IgD-negative memory B cell (primary cell): ENCODE measurements at regions not wholly inside any gene's neighbourhood (a gene's known extent, or its start where the extent isn't known, plus 50 kb on each side); places are given as distances from the start of the nearest gene placed in this dataset.

Source experiments
- H3K27ac Mint-ChIP-seq, 3 donors: one replicate each; pipeline ENCODE4 v1.8.0; 2020 to 2022; ENCODE audit warnings: mild to moderate bottlenecking in 3 of 3, mixed read lengths in 3 of 3, moderate library complexity in 1 of 3
- H3K27me3 Mint-ChIP-seq: one replicate; pipeline ENCODE4 v1.8.0; 2021; ENCODE audit warnings: mixed read lengths
- H3K36me3 Mint-ChIP-seq: one replicate; pipeline ENCODE4 v1.8.0; 2020; ENCODE audit warnings: mild to moderate bottlenecking, mixed read lengths
- H3K4me1 Mint-ChIP-seq, 3 donors: one replicate each; pipeline ENCODE4 v1.8.0; 2020 to 2022; ENCODE audit warnings: mixed read lengths in 3 of 3, mild to moderate bottlenecking in 1 of 3
- H3K4me3 Mint-ChIP-seq, 4 donors: one replicate each; pipeline ENCODE4 v1.8.0; 2020 to 2022; ENCODE audit warnings: mild to moderate bottlenecking in 4 of 4, mixed read lengths in 4 of 4, moderate library complexity in 3 of 4
- H3K9me3 Mint-ChIP-seq, 3 donors: one replicate each; pipeline ENCODE4 v1.8.0; 2020 to 2021; ENCODE audit warnings: mixed read lengths in 3 of 3, mild to moderate bottlenecking in 1 of 3

DNA sequence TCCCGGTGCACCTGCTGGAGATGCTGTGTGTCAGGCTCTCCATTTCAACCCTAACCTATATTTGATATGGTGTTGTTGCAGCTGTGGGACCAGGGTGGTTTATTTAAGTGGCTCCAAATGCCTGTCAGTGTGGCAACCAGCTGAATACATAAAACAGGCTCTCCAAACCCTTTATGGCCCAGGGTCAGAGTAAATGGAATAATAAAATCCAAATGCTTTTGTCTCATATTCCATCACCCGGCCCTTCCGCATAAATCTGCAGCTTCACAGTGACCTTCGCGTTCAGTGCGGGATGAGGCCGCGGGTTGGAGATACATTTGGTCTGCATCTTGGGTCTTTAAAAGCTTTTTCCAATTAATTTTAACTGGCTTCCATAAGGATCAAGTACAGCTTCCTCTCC is 382.1 kb upstream of the NR2F2 start:
- peaks cover 0 to 7% (median 1%) of the 10 kb centered on the region in 3 donors for H3K9me3 Mint-ChIP-seq
- H3K27ac Mint-ChIP-seq: no peak overlapping the region
- H3K27me3 Mint-ChIP-seq: no peaks in the 10 kb centered on the region
- no peaks in the 10 kb centered on the region for H3K4me1 Mint-ChIP-seq
- H3K36me3 Mint-ChIP-seq: peaks cover 3% of the 10 kb centered on the region
- H3K4me3 Mint-ChIP-seq: no peak overlapping the region

DNA sequence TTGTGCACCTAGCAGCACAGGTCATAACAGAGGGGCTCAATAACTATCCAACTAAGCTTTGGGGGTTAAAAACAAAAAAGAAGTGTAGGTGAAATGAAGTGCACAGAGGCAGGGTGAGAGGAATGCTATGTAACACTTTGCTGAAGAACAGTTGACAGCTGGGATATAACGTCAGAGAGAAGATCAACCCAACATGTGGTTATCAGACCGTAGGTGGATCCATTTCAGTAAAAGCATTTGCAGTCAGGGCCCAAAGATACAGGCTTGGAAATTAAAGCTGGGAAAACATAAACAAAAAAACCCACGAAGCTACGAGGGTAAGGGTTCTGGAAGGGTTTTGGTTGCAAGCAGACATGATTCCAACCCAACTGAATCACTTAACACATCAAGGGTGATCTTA is 377.5 kb upstream of the NR2F2 start:
- no peak overlapping the region for H3K4me3 Mint-ChIP-seq
- no peaks in the 10 kb centered on the region for H3K4me1 Mint-ChIP-seq
- H3K36me3 Mint-ChIP-seq: peaks cover 3% of the 10 kb centered on the region
- no peaks in the 10 kb centered on the region for H3K27me3 Mint-ChIP-seq
- H3K9me3 Mint-ChIP-seq: peaks cover 1 to 14% (median 4%) of the 10 kb centered on the region in 3 donors
- peak overlapping the region in 1 of 3 donors; percentile 36 for H3K27ac Mint-ChIP-seq

DNA sequence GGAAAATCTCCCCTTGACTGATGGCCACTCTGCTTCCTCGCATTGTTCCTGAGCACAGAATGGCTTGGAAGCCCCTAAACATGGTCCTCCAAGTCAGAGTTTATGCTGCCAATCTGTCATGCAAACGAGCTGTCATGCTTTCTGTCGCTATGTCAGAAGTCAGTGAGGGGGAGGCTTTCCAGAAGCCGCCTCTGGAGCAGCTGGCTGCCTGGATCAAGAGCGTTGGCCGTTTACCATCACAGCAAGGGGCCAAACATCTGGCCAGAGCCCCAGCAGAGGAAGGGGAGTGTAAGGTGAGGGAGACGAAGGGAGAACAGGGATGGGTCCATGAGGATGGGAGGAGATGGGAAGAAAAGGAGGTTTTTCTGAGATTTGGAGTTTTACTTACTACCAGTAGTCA is 372.6 kb upstream of the NR2F2 start:
- Mint-ChIP-seq H3K4me1 (no peaks in the 10 kb centered on the region), H3K9me3 (peaks cover 4 to 25% (median 6%) of the 10 kb centered on the region in 3 donors), H3K27me3 (no peaks in the 10 kb centered on the region), H3K4me3 (no peak overlapping the region), H3K36me3 (no peaks in the 10 kb centered on the region), H3K27ac (no peak overlapping the region)

DNA sequence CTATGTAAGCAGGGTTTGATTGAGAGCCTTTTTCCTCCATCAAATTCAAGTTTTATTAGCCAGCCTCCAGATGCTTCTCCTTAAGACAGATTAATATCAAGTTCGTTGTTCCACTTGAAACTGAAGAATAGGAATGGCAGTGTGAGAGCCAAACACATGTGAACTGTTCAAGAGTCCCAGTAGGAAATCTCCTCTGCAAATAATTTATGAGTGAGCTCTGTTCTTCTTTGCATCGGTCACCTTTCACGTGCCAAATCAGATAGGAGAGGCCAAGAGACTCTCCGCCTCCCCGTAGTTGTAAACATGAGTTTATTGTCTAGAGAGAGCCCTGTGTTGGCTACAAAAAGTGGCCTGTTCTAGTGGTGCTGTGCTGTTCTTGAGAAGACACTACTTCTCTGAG is 372.1 kb upstream of the NR2F2 start:
- Mint-ChIP-seq H3K4me3 (no peak overlapping the region), H3K9me3 (peaks cover 4 to 26% (median 6%) of the 10 kb centered on the region in 3 donors), H3K27ac (peak overlapping the region in 1 of 3 donors; percentile 9)

DNA sequence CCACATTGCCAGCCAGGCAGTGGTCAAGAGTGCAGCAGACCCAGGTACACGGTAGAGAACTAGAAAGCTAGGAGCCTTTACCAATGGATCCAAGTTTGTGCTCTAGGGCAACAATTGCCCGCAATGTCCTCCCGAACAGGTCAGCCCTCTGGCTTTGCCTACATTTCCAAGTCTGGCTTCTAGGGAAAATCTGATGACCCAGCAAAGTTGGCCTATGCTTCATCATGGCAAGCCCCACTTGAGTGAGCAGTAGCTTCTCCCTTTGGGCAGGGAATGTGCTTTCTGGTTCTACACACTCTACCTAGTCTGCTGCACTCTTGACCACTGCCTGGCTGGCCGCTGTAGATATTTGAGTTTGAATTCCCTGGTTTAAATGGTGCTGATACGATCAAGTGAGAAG is 361.6 kb upstream of the NR2F2 start:
- H3K9me3 Mint-ChIP-seq: peaks cover 0 to 7% (median 3%) of the 10 kb centered on the region in 3 donors
- peaks cover 0 to 6% (median 0%) of the 10 kb centered on the region in 3 donors for H3K4me1 Mint-ChIP-seq
- no peak overlapping the region for H3K4me3 Mint-ChIP-seq
- peaks cover 1% of the 10 kb centered on the region for H3K36me3 Mint-ChIP-seq
- H3K27me3 Mint-ChIP-seq: peaks cover 10% of the 10 kb centered on the region
- no peak overlapping the region for H3K27ac Mint-ChIP-seq

More for the DNA sequence above, 372.1 kb upstream of the NR2F2 start:
- H3K4me1 Mint-ChIP-seq: no peaks in the 10 kb centered on the region
- H3K27me3 Mint-ChIP-seq: no peaks in the 10 kb centered on the region
- H3K36me3 Mint-ChIP-seq: no peaks in the 10 kb centered on the region

DNA sequence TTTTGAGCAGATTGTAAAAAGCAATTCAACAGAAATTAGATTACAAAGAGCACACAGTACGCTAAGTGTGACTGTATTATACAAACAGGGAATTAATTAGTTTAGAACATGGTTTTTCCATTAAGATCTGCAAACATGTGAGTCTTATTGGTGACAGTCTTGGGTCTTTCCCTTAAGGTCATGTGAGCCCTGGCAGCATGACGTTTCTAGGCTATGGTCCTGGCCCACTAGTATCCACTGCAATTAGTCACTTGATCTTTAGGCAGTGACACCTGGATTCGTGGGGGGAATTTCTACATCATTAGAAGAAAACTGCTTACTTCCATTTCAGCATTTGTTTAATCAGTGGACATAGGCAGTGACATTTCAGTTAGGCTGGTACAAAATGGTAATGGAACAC is 360.2 kb upstream of the NR2F2 start:
- peaks cover 0 to 10% (median 6%) of the 10 kb centered on the region in 3 donors for H3K9me3 Mint-ChIP-seq
- H3K27me3 Mint-ChIP-seq: peaks cover 13% of the 10 kb centered on the region
- H3K4me1 Mint-ChIP-seq: peaks cover 0 to 12% (median 0%) of the 10 kb centered on the region in 3 donors
- H3K4me3 Mint-ChIP-seq: no peak overlapping the region
- H3K27ac Mint-ChIP-seq: no peak overlapping the region
- peaks cover 1% of the 10 kb centered on the region for H3K36me3 Mint-ChIP-seq

DNA sequence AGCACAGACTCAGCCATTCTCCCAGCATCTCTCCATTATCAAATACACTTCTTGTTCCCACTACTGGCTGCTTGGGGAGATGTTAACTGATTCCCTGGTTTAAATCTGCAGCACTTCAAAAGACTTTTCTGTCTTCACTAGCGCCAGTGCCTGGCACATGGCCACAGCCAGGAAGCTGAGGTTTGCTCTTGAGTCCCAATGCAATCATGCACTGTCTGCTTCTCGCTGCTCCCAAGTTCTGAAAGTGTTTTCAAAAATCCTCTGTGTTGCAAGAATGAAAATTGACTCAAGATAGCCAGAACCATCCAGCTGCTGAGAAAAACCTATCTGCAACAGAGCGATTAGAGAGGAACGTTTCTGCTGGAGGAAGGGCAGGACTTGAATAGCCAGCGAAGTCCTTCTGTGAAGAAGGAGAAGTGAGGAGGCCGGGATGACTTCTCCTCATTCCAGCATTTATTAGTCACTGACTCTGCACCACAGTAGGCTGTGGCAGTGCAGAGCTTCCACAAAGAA is 358.4 kb upstream of the NR2F2 start:
- Mint-ChIP-seq H3K4me3 (peak overlapping the region in 1 of 4 donors; percentile 19), H3K4me1 (peaks cover 0 to 15% (median 0%) of the 10 kb centered on the region in 3 donors), H3K36me3 (no peaks in the 10 kb centered on the region), H3K9me3 (peaks cover 0 to 12% (median 8%) of the 10 kb centered on the region in 3 donors), H3K27ac (no peak overlapping the region), H3K27me3 (peaks cover 13% of the 10 kb centered on the region)

DNA sequence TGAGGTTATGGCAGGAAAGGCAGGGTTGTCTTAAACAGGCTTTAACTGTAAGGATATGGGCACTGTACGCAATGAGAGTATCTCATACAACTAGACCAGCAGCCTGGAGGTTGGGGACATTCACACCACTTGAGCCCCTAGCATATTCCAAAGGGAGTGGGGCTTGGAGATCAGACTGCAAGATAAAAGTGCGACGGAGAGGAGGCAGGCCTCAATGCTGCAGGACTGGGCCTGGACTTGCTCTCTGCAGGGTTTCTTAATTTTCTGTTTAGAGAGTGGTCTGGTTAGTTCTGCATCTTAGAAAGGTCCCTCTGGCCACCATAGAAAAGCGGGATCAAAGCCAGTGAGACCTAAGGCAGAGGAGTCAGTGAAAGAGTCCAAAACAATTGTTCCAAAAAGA is 357.7 kb upstream of the NR2F2 start:
- H3K4me1 Mint-ChIP-seq: peaks cover 0 to 15% (median 0%) of the 10 kb centered on the region in 3 donors
- no peaks in the 10 kb centered on the region for H3K36me3 Mint-ChIP-seq
- H3K27ac Mint-ChIP-seq: no peak overlapping the region
- H3K27me3 Mint-ChIP-seq: peaks cover 13% of the 10 kb centered on the region
- no peak overlapping the region for H3K4me3 Mint-ChIP-seq
- H3K9me3 Mint-ChIP-seq: peaks cover 0 to 12% (median 8%) of the 10 kb centered on the region in 3 donors

DNA sequence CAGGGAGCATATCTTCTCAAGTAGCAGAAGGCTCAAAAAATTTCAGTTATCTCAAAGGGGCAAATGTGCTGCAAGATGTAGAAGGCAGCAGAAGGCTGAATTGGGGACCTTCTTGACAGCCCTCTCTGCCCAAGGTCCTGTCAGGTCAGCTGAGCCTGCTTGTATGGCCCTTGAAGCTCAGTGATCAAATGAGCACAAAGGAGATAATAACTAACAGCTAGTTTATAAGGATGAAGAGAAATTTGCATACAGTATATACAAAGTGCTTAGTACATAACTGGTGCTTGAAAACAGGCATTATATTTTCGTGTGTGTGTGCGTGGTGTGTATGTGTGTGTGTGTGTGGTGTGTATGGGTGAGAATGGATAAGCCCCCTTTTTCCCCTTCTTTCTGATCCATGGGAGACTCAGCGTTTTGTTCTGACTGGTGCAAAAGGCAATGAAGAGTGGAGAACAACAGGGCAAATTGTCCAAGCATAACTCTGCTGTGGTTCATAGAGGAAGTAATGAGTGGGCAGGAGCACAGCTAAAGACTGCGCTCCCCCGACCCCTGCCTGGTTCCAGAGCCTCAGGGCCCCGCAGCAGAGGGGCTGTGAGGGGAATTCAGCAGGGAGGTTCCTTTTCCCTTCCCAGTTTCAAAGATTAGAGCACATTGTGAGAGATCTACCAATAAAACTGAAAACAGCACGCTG is 356.8 kb upstream of the NR2F2 start:
- Mint-ChIP-seq H3K9me3 (peaks cover 0 to 12% (median 8%) of the 10 kb centered on the region in 3 donors), H3K4me3 (no peak overlapping the region), H3K27ac (peak overlapping the region in 1 of 3 donors; percentile 40), H3K27me3 (peaks cover 13% of the 10 kb centered on the region), H3K36me3 (no peaks in the 10 kb centered on the region), H3K4me1 (peaks cover 0 to 15% (median 0%) of the 10 kb centered on the region in 3 donors)

DNA sequence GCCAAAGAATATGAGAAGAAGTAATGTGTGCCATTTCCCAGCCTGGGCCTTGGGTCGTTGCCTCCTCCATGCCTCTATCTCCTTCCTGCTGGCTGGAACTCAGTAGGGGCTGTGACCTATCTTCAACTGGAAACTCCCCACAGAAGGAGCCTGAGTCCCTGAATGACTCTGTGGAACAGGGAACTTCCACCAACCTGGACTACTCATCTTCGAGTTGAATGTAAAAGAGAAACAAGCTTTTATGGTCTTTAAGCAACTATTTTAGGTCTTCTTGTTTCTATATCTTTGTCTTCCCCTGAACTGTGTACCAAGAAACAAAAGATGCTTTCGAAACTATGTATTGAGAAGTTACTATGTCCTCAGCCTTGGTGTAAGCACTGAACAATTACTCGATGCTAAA is 355.3 kb upstream of the NR2F2 start:
- H3K27me3 Mint-ChIP-seq: peaks cover 13% of the 10 kb centered on the region
- H3K4me3 Mint-ChIP-seq: no peak overlapping the region
- H3K9me3 Mint-ChIP-seq: peaks cover 0 to 13% (median 11%) of the 10 kb centered on the region in 3 donors
- H3K27ac Mint-ChIP-seq: no peak overlapping the region
- no peaks in the 10 kb centered on the region for H3K36me3 Mint-ChIP-seq
- H3K4me1 Mint-ChIP-seq: peaks cover 0 to 15% (median 0%) of the 10 kb centered on the region in 3 donors

DNA sequence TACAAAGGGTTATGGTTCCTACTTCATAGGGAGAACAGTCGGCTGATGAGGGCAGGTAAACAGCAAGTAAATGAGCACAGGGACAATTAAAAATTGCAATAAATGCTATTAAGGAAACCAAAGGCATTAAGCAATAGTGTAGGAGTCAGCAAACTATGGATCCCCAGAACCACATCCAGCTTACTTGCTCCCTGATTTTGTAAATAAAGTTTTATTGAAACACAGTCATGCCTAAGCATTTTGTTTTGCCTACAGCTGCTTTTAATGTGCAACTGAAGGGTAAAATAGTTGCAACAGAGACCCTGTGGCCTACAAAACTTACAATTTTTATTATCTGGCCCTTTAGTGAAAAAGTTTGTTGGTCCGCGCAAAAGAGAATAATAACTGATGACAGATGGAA is 351.2 kb upstream of the NR2F2 start:
- H3K4me1 Mint-ChIP-seq: peaks cover 0 to 6% (median 0%) of the 10 kb centered on the region in 3 donors
- H3K36me3 Mint-ChIP-seq: no peaks in the 10 kb centered on the region
- peaks cover 2 to 11% (median 8%) of the 10 kb centered on the region in 3 donors for H3K9me3 Mint-ChIP-seq
- H3K27me3 Mint-ChIP-seq: peaks cover 3% of the 10 kb centered on the region
- no peak overlapping the region for H3K27ac Mint-ChIP-seq
- no peak overlapping the region for H3K4me3 Mint-ChIP-seq

DNA sequence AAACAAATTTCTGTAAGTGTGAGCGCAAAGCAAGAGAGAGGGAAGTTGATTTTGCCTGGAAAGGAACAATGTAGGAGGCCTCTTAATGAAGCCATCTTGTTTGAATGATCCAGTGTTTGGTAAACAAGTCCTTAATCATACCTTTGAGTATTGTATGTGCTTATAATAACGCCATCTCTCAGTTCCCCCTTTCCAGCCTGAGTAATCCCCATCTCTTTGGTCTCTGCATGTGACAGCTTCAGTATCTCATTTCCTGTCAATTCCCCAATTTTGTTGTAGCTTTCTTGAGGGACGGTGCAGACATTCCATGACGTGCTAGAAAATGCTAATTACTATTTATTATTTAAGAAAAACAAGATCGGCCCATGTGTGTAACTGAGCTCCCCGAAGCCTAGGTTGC is 349.3 kb upstream of the NR2F2 start:
- Mint-ChIP-seq H3K9me3 (peaks cover 2 to 6% (median 4%) of the 10 kb centered on the region in 3 donors), H3K4me1 (no peaks in the 10 kb centered on the region), H3K27me3 (no peaks in the 10 kb centered on the region)

DNA sequence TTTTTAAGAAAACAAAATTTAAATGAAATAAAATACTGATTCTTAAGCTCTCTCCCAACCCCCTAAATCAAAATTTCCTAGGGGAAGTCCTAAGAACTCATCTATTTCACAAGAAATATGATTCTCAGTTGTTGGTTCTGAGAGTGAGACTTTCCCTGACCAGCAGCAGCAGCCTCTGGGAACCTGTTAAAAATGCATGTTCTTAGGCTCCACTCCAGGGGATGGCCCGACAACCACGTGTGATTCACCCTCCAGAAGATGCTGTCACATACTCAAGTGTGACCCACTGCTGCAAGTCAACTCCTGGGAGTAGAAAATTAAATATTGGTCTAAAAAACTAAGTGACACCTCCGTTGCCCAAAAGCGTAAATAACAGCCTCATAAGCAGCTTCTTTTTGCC is 343.2 kb upstream of the NR2F2 start:
- H3K36me3 Mint-ChIP-seq: peaks cover 3% of the 10 kb centered on the region
- H3K4me3 Mint-ChIP-seq: no peak overlapping the region
- H3K4me1 Mint-ChIP-seq: peaks cover 0 to 2% (median 0%) of the 10 kb centered on the region in 3 donors
- no peaks in the 10 kb centered on the region for H3K27me3 Mint-ChIP-seq
- peaks cover 0 to 1% (median 0%) of the 10 kb centered on the region in 3 donors for H3K9me3 Mint-ChIP-seq
- H3K27ac Mint-ChIP-seq: no peak overlapping the region

More for the DNA sequence above, 349.3 kb upstream of the NR2F2 start:
- no peak overlapping the region for H3K27ac Mint-ChIP-seq
- H3K4me3 Mint-ChIP-seq: no peak overlapping the region
- no peaks in the 10 kb centered on the region for H3K36me3 Mint-ChIP-seq

DNA sequence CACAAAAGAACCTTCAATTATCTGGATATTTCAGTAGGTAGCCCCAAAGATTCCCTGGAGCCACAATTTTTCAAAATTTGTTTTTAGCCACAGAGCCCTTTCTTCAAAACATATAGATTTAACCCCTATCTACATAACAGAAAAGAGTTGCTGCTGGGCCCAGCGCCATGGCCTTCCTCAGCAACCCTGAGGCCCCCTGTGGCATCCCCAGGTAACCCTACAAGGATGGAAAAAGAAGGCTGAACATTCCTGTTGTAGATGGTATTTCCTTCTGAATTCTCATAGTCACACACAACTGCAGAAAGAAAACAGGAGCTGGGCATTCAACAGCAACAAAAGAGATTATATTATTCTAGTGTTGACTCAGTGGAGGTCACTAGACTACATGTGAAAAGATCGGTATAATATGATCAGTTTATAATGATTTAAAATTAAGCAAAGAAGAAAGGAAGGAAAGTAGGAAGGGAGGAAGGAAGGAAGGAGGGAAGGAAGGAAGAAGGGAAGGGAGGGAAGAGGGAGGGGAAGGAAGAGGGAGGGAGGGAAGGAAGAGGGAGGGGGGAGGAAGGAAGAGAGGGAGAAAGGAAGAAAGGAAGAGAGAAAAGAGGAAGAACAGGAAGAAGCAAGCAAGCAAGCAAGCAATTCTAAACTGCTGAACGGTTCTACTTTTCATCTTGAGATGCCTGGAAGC is 342.5 kb upstream of the NR2F2 start:
- Mint-ChIP-seq H3K27ac (no peak overlapping the region), H3K9me3 (no peaks in the 10 kb centered on the region), H3K4me3 (no peak overlapping the region), H3K36me3 (peaks cover 3% of the 10 kb centered on the region), H3K4me1 (peaks cover 0 to 2% (median 0%) of the 10 kb centered on the region in 3 donors), H3K27me3 (no peaks in the 10 kb centered on the region)

DNA sequence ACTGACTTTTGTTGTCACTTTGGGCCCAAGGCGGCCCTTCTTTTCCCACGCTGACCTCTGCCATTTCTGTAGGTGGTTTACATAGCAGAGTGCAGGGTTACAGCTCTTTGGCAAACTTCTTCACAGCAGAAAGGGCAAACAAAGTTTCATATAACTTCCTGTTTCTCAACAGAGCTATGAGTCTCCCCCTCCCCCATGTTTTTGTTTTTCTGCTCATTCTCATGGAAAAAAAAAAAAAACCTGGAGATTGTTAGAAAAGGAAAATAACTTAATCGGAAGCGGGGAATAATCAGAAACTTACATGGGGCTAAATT is 342.0 kb upstream of the NR2F2 start:
- no peaks in the 10 kb centered on the region for H3K9me3 Mint-ChIP-seq
- peaks cover 3% of the 10 kb centered on the region for H3K36me3 Mint-ChIP-seq
- no peak overlapping the region for H3K4me3 Mint-ChIP-seq
- no peak overlapping the region for H3K27ac Mint-ChIP-seq
- H3K4me1 Mint-ChIP-seq: peaks cover 0 to 2% (median 0%) of the 10 kb centered on the region in 3 donors
- no peaks in the 10 kb centered on the region for H3K27me3 Mint-ChIP-seq
